GM18505 (cell line): ENCODE measurements at regions not wholly inside any gene's neighbourhood (a gene's known extent, or its start where the extent isn't known, plus 50 kb on each side); places are given as distances from the start of the nearest gene placed in this dataset.

Source experiments
- ATAC-seq: cut with Tn5 transposase; IDR thresholded peaks from one replicate; pipeline ENCODE4 v1.9.1; 2021; ENCODE audit not compliant: unreplicated experiment
- POLR2A ChIP-seq: IDR thresholded peaks from 4 replicates; pipeline ENCODE4 v1.6.1; 2011; ENCODE audit warnings: borderline replicate concordance; ENCODE audit not compliant: insufficient read depth, insufficient read length; ENCODE audit errors: extremely low read depth

GRCh38 chr4:71253545-71253944 is 85.3 kb upstream of the SLC4A4 start:
- ATAC-seq: no peak

GRCh38 chr4:71254451-71255012 is 84.3 kb upstream of the SLC4A4 start:
- ATAC-seq: no peak
- TF ChIP-seq POLR2A: no peak

More at GRCh38 chr4:71253545-71253944, 85.3 kb upstream of the SLC4A4 start:
- no peak for TF ChIP-seq POLR2A

GRCh38 chr4:71255976-71256375 is 82.8 kb upstream of the SLC4A4 start:
- no peak for ATAC-seq
- no peak for TF ChIP-seq POLR2A

- ATAC-seq: no peak
- TF ChIP-seq POLR2A: no peak
Observed at GRCh38 chr4:71257761-71258160, 81.1 kb upstream of the SLC4A4 start.

- no peak for ATAC-seq
- TF ChIP-seq POLR2A: no peak
Observed at GRCh38 chr4:71258323-71258722, 80.5 kb upstream of the SLC4A4 start.

- no peak for ATAC-seq
- no peak for TF ChIP-seq POLR2A
Observed at GRCh38 chr4:71259280-71259679, 79.5 kb upstream of the SLC4A4 start.

- ATAC-seq: no peak
- TF ChIP-seq POLR2A: no peak
Observed at GRCh38 chr4:71259911-71260331, 78.9 kb upstream of the SLC4A4 start.

- TF ChIP-seq POLR2A: no peak
- ATAC-seq: no peak
Observed at GRCh38 chr4:71260544-71260943, 78.3 kb upstream of the SLC4A4 start.

GRCh38 chr4:71261001-71261400 is 77.8 kb upstream of the SLC4A4 start:
- no peak for ATAC-seq

GRCh38 chr4:71261633-71262121 is 77.1 kb upstream of the SLC4A4 start:
- TF ChIP-seq POLR2A: no peak
- ATAC-seq: no peak

More at GRCh38 chr4:71261001-71261400, 77.8 kb upstream of the SLC4A4 start:
- TF ChIP-seq POLR2A: no peak

- TF ChIP-seq POLR2A: no peak
- ATAC-seq: no peak
Observed at GRCh38 chr4:71262161-71262560, 76.7 kb upstream of the SLC4A4 start.

GRCh38 chr4:71266090-71266794 is 72.6 kb upstream of the SLC4A4 start:
- no peak for ATAC-seq
- TF ChIP-seq POLR2A: no peak

- no peak for ATAC-seq
- no peak for TF ChIP-seq POLR2A
Observed at GRCh38 chr4:71267244-71267643, 71.6 kb upstream of the SLC4A4 start.

GRCh38 chr4:71268166-71268565 is 70.7 kb upstream of the SLC4A4 start:
- no peak for TF ChIP-seq POLR2A
- ATAC-seq: no peak
